GM23338 (cell line): ENCODE measurements at regions not wholly inside any gene's neighbourhood (a gene's known extent, or its start where the extent isn't known, plus 50 kb on each side); places are given as distances from the start of the nearest gene placed in this dataset.

Experiments used
- ATAC-seq: fragments of 200-7000 bp; cut with Tn5 transposase; 3 replicates; pipeline ENCODE4 v1.9.1; 2020
- DNase-seq: peaks from one replicate; pipeline ENCODE4 v3.0.0-alpha.2; 2015; ENCODE audit warnings: low spot score
- H2AFZ ChIP-seq: fragments of 200-600 bp; sonication (generic); 2 replicates; pipeline ENCODE4 v1.8.0; 2016; ENCODE audit warnings: antibody characterized with exemption, mild to moderate bottlenecking, moderate library complexity
- H3F3A ChIP-seq: fragments of 200-600 bp; sonication (generic); replicated peaks from 2 replicates; pipeline ENCODE4 v1.8.0; 2017; ENCODE audit warnings: antibody characterized with exemption, mixed run types, low read depth
- H3K27ac ChIP-seq: fragments of 200-600 bp; sonication (generic); 2 replicates; pipeline ENCODE4 v1.6.1; 2016; ENCODE audit warnings: low read depth
- H3K27me3 ChIP-seq: fragments of 200-600 bp; sonication (generic); 2 replicates; pipeline ENCODE4 v1.8.0; 2016; ENCODE audit warnings: mild to moderate bottlenecking, mixed run types, moderate library complexity; ENCODE audit not compliant: insufficient read depth
- H3K36me3 ChIP-seq: fragments of 200-600 bp; sonication (generic); 2 replicates; pipeline ENCODE4 v1.8.0; 2016; ENCODE audit warnings: mild to moderate bottlenecking; ENCODE audit not compliant: insufficient read depth
- H3K4me1 ChIP-seq: fragments of 200-600 bp; sonication (generic); 2 replicates; pipeline ENCODE4 v1.8.0; 2016; ENCODE audit warnings: mild to moderate bottlenecking, moderate library complexity; ENCODE audit not compliant: insufficient read depth
- H3K4me2 ChIP-seq: fragments of 200-600 bp; sonication (generic); 2 replicates; pipeline ENCODE4 v1.7.1; 2017; ENCODE audit warnings: mixed run types
- H3K4me3 ChIP-seq: fragments of 200-600 bp; sonication (generic); 2 replicates; pipeline ENCODE4 v1.6.1; 2016; ENCODE audit warnings: mixed run types
- H3K79me2 ChIP-seq: fragments of 200-600 bp; sonication (generic); replicated peaks from 2 replicates; pipeline ENCODE4 v1.8.0; 2017; ENCODE audit warnings: mild to moderate bottlenecking; ENCODE audit not compliant: insufficient read depth
- H3K9me2 ChIP-seq: fragments of 200-600 bp; sonication (generic); 2 replicates; pipeline ENCODE4 v1.8.0; 2017; ENCODE audit not compliant: insufficient read depth
- H4K20me1 ChIP-seq: fragments of 200-600 bp; sonication (generic); replicated peaks from 2 replicates; pipeline ENCODE4 v1.8.0; 2017; ENCODE audit warnings: mild to moderate bottlenecking; ENCODE audit not compliant: insufficient read depth
- H3K27ac Mint-ChIP-seq: 2 replicates; pipeline ENCODE4 v1.8.0; 2020; ENCODE audit warnings: inconsistent platforms, mild to moderate bottlenecking, moderate library complexity, mixed read lengths
- H3K27me3 Mint-ChIP-seq: 3 replicates; pipeline ENCODE4 v1.8.0; 2022; ENCODE audit warnings: low read depth, mild to moderate bottlenecking, moderate library complexity, mixed read lengths, inconsistent platforms; ENCODE audit not compliant: insufficient read depth, poor library complexity
- H3K36me3 Mint-ChIP-seq: 3 replicates; pipeline ENCODE4 v1.8.0; 2021; ENCODE audit warnings: low read depth, mild to moderate bottlenecking, inconsistent platforms, moderate library complexity, mixed read lengths
- H3K4me1 Mint-ChIP-seq: 3 replicates; pipeline ENCODE4 v1.8.0; 2020; ENCODE audit warnings: mild to moderate bottlenecking, inconsistent platforms, mixed read lengths
- H3K4me3 Mint-ChIP-seq: 3 replicates; pipeline ENCODE4 v1.8.0; 2021; ENCODE audit warnings: moderate library complexity, mild to moderate bottlenecking, inconsistent platforms, mixed read lengths
- H3K9me3 Mint-ChIP-seq: 3 replicates; pipeline ENCODE4 v1.8.0; 2020; ENCODE audit warnings: moderate library complexity, mild to moderate bottlenecking, inconsistent platforms, mixed read lengths
- CREB1 ChIP-seq: fragments of 250-450 bp; sonication (Bioruptor Pico); IDR thresholded peaks from 2 replicates; pipeline ENCODE4 v1.5.0; 2020; ENCODE audit warnings: low read depth, mild to moderate bottlenecking, moderate library complexity
- EZH2 ChIP-seq: fragments of 200-600 bp; sonication (generic); IDR thresholded peaks from one replicate; pipeline ENCODE4 v1.8.0; 2017; ENCODE audit warnings: antibody characterized with exemption, mild to moderate bottlenecking, low read depth; ENCODE audit not compliant: unreplicated experiment
- EZH2phosphoT487 ChIP-seq: fragments of 200-600 bp; sonication (generic); IDR thresholded peaks from one replicate; pipeline ENCODE4 v1.8.1; 2018; ENCODE audit warnings: antibody characterized with exemption; ENCODE audit not compliant: unreplicated experiment
- JUNB ChIP-seq: IDR thresholded peaks from one replicate; pipeline ENCODE4 v1.6.1; 2016; ENCODE audit warnings: antibody characterized with exemption; ENCODE audit not compliant: unreplicated experiment
- POLR2AphosphoS5 ChIP-seq: IDR thresholded peaks from 2 replicates; pipeline ENCODE4 v1.6.1; 2016; ENCODE audit warnings: antibody characterized with exemption, low read depth
- STAT1 ChIP-seq: IDR thresholded peaks from one replicate; pipeline ENCODE4 v1.6.1; 2016; ENCODE audit warnings: antibody characterized with exemption; ENCODE audit not compliant: unreplicated experiment
- ZNF114 ChIP-seq: fragments of 250-450 bp; sonication (Bioruptor Pico); IDR thresholded peaks from 2 replicates; pipeline ENCODE4 v1.5.0; 2020; ENCODE audit warnings: mild to moderate bottlenecking, moderate library complexity
- ZNF331 ChIP-seq: fragments of 250-450 bp; sonication (Bioruptor Pico); IDR thresholded peaks from 2 replicates; pipeline ENCODE4 v1.5.0; 2020; ENCODE audit warnings: low read depth, mild to moderate bottlenecking, moderate library complexity
- TF ChIP-seq, protein P1 (sequence below), 2 experiments: fragments of 200-600 bp in 1 of 2; sonication (generic) in 1 of 2; conservative IDR thresholded peaks; 2 replicates each; pipeline versions ENCODE4 v1.5.1 to v1.6.1; 2016 to 2017; ENCODE audit warnings: antibody characterized with exemption in 2 of 2, low read depth in 2 of 2, mild to moderate bottlenecking in 2 of 2, moderate library complexity in 1 of 2
- TF ChIP-seq, protein P2 (sequence below): IDR thresholded peaks from one replicate; pipeline ENCODE4 v1.6.1; 2018; ENCODE audit warnings: antibody characterized with exemption; ENCODE audit not compliant: unreplicated experiment
- TF ChIP-seq, protein P3 (sequence below): IDR thresholded peaks from 2 replicates; pipeline ENCODE4 v1.6.1; 2016; ENCODE audit warnings: antibody characterized with exemption

DNA sequence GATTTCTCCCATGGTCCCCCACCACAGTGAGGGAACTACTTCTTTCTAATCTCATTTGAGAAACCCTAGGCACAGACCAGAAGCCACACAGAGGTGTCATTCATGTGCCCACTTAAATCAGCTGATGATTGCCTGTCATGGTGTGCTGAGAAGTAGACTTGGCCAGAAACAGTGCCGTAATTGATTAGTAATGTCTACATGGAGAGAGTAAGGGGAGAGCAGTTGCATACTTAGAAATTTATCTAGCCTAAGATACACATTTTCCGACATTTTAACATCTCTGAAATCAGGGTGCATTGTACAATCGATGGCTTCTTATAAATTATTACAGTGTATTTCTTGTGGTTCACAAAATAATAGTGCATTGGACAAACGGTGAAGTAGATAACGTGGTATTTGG, 271.8 kb downstream of the IRF8 start:
- DNase-seq = no peak
- no peaks in the 10 kb centered on the region for H3K79me2 ChIP-seq
- no peak overlapping the region for H3K27ac ChIP-seq
- TF ChIP-seq CREB1 (CRISPR knock-in tag) = no peak
- TF ChIP-seq, protein P1, sequence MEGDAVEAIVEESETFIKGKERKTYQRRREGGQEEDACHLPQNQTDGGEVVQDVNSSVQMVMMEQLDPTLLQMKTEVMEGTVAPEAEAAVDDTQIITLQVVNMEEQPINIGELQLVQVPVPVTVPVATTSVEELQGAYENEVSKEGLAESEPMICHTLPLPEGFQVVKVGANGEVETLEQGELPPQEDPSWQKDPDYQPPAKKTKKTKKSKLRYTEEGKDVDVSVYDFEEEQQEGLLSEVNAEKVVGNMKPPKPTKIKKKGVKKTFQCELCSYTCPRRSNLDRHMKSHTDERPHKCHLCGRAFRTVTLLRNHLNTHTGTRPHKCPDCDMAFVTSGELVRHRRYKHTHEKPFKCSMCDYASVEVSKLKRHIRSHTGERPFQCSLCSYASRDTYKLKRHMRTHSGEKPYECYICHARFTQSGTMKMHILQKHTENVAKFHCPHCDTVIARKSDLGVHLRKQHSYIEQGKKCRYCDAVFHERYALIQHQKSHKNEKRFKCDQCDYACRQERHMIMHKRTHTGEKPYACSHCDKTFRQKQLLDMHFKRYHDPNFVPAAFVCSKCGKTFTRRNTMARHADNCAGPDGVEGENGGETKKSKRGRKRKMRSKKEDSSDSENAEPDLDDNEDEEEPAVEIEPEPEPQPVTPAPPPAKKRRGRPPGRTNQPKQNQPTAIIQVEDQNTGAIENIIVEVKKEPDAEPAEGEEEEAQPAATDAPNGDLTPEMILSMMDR (conservative IDR thresholded peaks at IDR 0.05; ENCODE audit: low read depth in 2 of 2) = no peak
- no peak for TF ChIP-seq POLR2AphosphoS5
- H3K4me2 ChIP-seq = no peak overlapping the region
- Mint-ChIP-seq H3K4me1 (no peaks in the 10 kb centered on the region), H3K27ac (no peak overlapping the region), H3K4me3 (no peak overlapping the region), H3K36me3 (peaks cover under 1% of the 10 kb centered on the region; the same call in 1 of the 3 replicates), H3K27me3 (peaks cover 3% of the 10 kb centered on the region), H3K9me3 (peaks cover 16% of the 10 kb centered on the region)
- no peaks in the 10 kb centered on the region for H3K27me3 ChIP-seq
- H4K20me1 ChIP-seq = no peaks in the 10 kb centered on the region
- no peak overlapping the region for H2AFZ ChIP-seq
- no peak overlapping the region for H3K4me3 ChIP-seq
- no peaks in the 10 kb centered on the region for H3F3A ChIP-seq
- H3K9me2 ChIP-seq = no peaks in the 10 kb centered on the region
- ATAC-seq = no peak
- H3K36me3 ChIP-seq = no peaks in the 10 kb centered on the region
- no peaks in the 10 kb centered on the region for H3K4me1 ChIP-seq

DNA sequence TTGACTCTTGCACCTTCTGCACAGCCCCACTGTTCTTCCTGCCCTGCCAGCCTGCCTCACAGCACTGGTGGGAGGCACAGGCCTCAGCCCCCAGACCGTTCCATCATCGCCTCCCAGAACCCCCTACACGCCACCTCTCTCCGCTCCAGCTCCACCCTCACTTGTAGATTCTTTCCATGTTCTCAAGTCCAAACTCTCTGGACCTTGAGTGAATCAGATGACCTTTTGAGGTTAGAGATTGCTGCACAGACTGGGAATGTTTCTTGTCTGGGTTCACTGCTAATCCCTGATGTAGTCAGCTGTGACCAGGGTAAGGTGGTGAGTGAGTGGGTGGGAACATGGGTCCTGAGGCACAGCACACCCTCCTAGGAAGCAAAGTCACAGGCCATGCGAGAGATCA, 272.4 kb downstream of the IRF8 start:
- no peaks in the 10 kb centered on the region for H4K20me1 ChIP-seq
- no peak overlapping the region for H3K4me2 ChIP-seq
- no peak overlapping the region for H3K27ac ChIP-seq
- H3K9me2 ChIP-seq = no peaks in the 10 kb centered on the region
- Mint-ChIP-seq H3K36me3 (no peaks in the 10 kb centered on the region; the same call in 2 of the 3 replicates), H3K4me1 (no peaks in the 10 kb centered on the region), H3K27ac (no peak overlapping the region), H3K9me3 (peaks cover 11% of the 10 kb centered on the region), H3K4me3 (no peak overlapping the region), H3K27me3 (peaks cover 3% of the 10 kb centered on the region)
- DNase-seq = no peak
- H3F3A ChIP-seq = no peaks in the 10 kb centered on the region
- H3K79me2 ChIP-seq = no peaks in the 10 kb centered on the region
- no peak overlapping the region for H3K4me3 ChIP-seq
- no peaks in the 10 kb centered on the region for H3K27me3 ChIP-seq
- no peaks in the 10 kb centered on the region for H3K4me1 ChIP-seq
- no peaks in the 10 kb centered on the region for H3K36me3 ChIP-seq
- ATAC-seq = no peak
- H2AFZ ChIP-seq = no peak overlapping the region
- TF ChIP-seq JUNB = no peak
- TF ChIP-seq, protein P1 (conservative IDR thresholded peaks at IDR 0.05; ENCODE audit: low read depth in 2 of 2) = no peak
- no peak for TF ChIP-seq ZNF114 (CRISPR knock-in tag)
- TF ChIP-seq, protein P2, sequence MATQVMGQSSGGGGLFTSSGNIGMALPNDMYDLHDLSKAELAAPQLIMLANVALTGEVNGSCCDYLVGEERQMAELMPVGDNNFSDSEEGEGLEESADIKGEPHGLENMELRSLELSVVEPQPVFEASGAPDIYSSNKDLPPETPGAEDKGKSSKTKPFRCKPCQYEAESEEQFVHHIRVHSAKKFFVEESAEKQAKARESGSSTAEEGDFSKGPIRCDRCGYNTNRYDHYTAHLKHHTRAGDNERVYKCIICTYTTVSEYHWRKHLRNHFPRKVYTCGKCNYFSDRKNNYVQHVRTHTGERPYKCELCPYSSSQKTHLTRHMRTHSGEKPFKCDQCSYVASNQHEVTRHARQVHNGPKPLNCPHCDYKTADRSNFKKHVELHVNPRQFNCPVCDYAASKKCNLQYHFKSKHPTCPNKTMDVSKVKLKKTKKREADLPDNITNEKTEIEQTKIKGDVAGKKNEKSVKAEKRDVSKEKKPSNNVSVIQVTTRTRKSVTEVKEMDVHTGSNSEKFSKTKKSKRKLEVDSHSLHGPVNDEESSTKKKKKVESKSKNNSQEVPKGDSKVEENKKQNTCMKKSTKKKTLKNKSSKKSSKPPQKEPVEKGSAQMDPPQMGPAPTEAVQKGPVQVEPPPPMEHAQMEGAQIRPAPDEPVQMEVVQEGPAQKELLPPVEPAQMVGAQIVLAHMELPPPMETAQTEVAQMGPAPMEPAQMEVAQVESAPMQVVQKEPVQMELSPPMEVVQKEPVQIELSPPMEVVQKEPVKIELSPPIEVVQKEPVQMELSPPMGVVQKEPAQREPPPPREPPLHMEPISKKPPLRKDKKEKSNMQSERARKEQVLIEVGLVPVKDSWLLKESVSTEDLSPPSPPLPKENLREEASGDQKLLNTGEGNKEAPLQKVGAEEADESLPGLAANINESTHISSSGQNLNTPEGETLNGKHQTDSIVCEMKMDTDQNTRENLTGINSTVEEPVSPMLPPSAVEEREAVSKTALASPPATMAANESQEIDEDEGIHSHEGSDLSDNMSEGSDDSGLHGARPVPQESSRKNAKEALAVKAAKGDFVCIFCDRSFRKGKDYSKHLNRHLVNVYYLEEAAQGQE = no peak
- no peak for TF ChIP-seq STAT1
- TF ChIP-seq, protein P3, sequence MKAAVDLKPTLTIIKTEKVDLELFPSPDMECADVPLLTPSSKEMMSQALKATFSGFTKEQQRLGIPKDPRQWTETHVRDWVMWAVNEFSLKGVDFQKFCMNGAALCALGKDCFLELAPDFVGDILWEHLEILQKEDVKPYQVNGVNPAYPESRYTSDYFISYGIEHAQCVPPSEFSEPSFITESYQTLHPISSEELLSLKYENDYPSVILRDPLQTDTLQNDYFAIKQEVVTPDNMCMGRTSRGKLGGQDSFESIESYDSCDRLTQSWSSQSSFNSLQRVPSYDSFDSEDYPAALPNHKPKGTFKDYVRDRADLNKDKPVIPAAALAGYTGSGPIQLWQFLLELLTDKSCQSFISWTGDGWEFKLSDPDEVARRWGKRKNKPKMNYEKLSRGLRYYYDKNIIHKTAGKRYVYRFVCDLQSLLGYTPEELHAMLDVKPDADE = no peak
- TF ChIP-seq EZH2phosphoT487 = no peak
- TF ChIP-seq EZH2 = no peak
- no peak for TF ChIP-seq ZNF331 (CRISPR knock-in tag)
- TF ChIP-seq CREB1 (CRISPR knock-in tag) = no peak
